Stimulated activated naive CD8-positive, alpha-beta T cell treated with anti-CD3 and anti-CD28 coated beads, Interleukin-15, amount 100 ng/mL, for 72 hours (primary cell): ENCODE measurements at regions not wholly inside any gene's neighbourhood (a gene's known extent, or its start where the extent isn't known, plus 50 kb on each side); places are given as distances from the start of the nearest gene placed in this dataset.
A peak's percentile ranks its signal among the peaks of the same experiment; 100 is the strongest.

Experiments used
- ATAC-seq: fragments of 150-1000 bp; cut with Tn5 transposase; 2 replicates; pipeline ENCODE4 v1.10.0; 2021; ENCODE audit warnings: mild to moderate bottlenecking, moderate library complexity
- DNase-seq, 2 donors: peaks; one replicate each; pipeline ENCODE4 v3.0.0; 2021 to 2022
- H3K27ac Mint-ChIP-seq, 2 donors: one replicate each; pipeline ENCODE4 v1.8.0; 2022; ENCODE audit warnings: mild to moderate bottlenecking in 2 of 2, mixed read lengths in 2 of 2, moderate library complexity in 2 of 2
- H3K27me3 Mint-ChIP-seq: one replicate; pipeline ENCODE4 v1.8.0; 2022; ENCODE audit warnings: mixed read lengths
- H3K4me1 Mint-ChIP-seq: one replicate; pipeline ENCODE4 v1.8.0; 2022; ENCODE audit warnings: mild to moderate bottlenecking, mixed read lengths
- H3K4me3 Mint-ChIP-seq, 2 donors: one replicate each; pipeline ENCODE4 v1.8.0; 2022; ENCODE audit warnings: mild to moderate bottlenecking in 2 of 2, mixed read lengths in 2 of 2, moderate library complexity in 1 of 2
- H3K9me3 Mint-ChIP-seq, 2 donors: one replicate each; pipeline ENCODE4 v1.8.0; 2022; ENCODE audit warnings: mixed read lengths in 2 of 2

GRCh38 chr16:26342621-26343020 is 650.9 kb downstream of the HS3ST4 start:
- Mint-ChIP-seq H3K27ac (no peak overlapping the region), H3K9me3 (no peaks in the 10 kb centered on the region), H3K4me1 (no peaks in the 10 kb centered on the region), H3K27me3 (no peaks in the 10 kb centered on the region), H3K4me3 (no peak overlapping the region)
- ATAC-seq (no peak), DNase-seq (no peak)

- Mint-ChIP-seq H3K27ac (no peak overlapping the region), H3K4me1 (no peaks in the 10 kb centered on the region), H3K27me3 (no peaks in the 10 kb centered on the region), H3K4me3 (no peak overlapping the region), H3K9me3 (no peaks in the 10 kb centered on the region)
- no peak for DNase-seq
- no peak for ATAC-seq
Observed at GRCh38 chr16:26344240-26344776, 652.5 kb downstream of the HS3ST4 start.

- ATAC-seq: no peak
- H3K4me3 Mint-ChIP-seq: no peak overlapping the region
- no peak overlapping the region for H3K27ac Mint-ChIP-seq
- H3K4me1 Mint-ChIP-seq: no peaks in the 10 kb centered on the region
- H3K9me3 Mint-ChIP-seq: no peaks in the 10 kb centered on the region
- no peak for DNase-seq
- H3K27me3 Mint-ChIP-seq: no peaks in the 10 kb centered on the region
Observed at GRCh38 chr16:26344976-26345375, 653.2 kb downstream of the HS3ST4 start.

DNA sequence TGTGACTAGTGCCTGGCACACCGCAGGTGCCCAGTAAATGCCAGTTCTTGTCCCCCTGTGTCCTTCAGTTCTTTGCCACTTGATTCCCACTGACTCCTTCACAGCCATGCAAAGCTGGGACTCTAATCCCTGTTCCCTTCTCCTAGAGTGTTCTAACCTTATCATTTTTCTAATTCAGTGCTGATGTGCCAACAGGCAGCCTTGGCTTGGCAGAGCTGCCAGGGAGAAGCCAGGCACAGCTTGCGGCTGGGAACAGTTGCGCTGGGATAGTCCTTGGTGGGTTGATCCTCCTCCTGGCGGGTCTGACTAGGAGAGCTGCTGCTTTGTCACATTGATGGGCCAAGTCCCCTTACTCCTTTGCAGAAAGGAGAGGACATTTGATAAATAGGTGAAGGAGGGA is 654.2 kb downstream of the HS3ST4 start:
- Mint-ChIP-seq H3K4me3 (no peak overlapping the region), H3K27me3 (no peaks in the 10 kb centered on the region), H3K9me3 (no peaks in the 10 kb centered on the region), H3K4me1 (no peaks in the 10 kb centered on the region), H3K27ac (no peak overlapping the region)
- ATAC-seq: no peak
- DNase-seq: no peak

GRCh38 chr16:26348095-26348494 is 656.3 kb downstream of the HS3ST4 start:
- H3K27me3 Mint-ChIP-seq: no peaks in the 10 kb centered on the region
- H3K27ac Mint-ChIP-seq: no peak overlapping the region
- no peak for ATAC-seq
- H3K9me3 Mint-ChIP-seq: no peaks in the 10 kb centered on the region
- H3K4me1 Mint-ChIP-seq: no peaks in the 10 kb centered on the region
- no peak for DNase-seq
- H3K4me3 Mint-ChIP-seq: no peak overlapping the region

GRCh38 chr16:26360867-26361266 is 669.1 kb downstream of the HS3ST4 start:
- no peaks in the 10 kb centered on the region for H3K4me1 Mint-ChIP-seq
- DNase-seq: no peak

GRCh38 chr16:26363581-26363980 is 671.8 kb downstream of the HS3ST4 start:
- ATAC-seq (no peak), DNase-seq (no peak)
- no peak overlapping the region for H3K4me3 Mint-ChIP-seq
- H3K9me3 Mint-ChIP-seq: no peaks in the 10 kb centered on the region
- H3K27ac Mint-ChIP-seq: no peak overlapping the region
- no peaks in the 10 kb centered on the region for H3K4me1 Mint-ChIP-seq
- H3K27me3 Mint-ChIP-seq: peaks cover 42% of the 10 kb centered on the region

More at GRCh38 chr16:26360867-26361266, 669.1 kb downstream of the HS3ST4 start:
- no peak for ATAC-seq
- Mint-ChIP-seq H3K27ac (no peak overlapping the region), H3K27me3 (peaks cover 26% of the 10 kb centered on the region), H3K9me3 (peaks cover 0 to 6% of the 10 kb centered on the region in 2 donors), H3K4me3 (no peak overlapping the region)

DNA sequence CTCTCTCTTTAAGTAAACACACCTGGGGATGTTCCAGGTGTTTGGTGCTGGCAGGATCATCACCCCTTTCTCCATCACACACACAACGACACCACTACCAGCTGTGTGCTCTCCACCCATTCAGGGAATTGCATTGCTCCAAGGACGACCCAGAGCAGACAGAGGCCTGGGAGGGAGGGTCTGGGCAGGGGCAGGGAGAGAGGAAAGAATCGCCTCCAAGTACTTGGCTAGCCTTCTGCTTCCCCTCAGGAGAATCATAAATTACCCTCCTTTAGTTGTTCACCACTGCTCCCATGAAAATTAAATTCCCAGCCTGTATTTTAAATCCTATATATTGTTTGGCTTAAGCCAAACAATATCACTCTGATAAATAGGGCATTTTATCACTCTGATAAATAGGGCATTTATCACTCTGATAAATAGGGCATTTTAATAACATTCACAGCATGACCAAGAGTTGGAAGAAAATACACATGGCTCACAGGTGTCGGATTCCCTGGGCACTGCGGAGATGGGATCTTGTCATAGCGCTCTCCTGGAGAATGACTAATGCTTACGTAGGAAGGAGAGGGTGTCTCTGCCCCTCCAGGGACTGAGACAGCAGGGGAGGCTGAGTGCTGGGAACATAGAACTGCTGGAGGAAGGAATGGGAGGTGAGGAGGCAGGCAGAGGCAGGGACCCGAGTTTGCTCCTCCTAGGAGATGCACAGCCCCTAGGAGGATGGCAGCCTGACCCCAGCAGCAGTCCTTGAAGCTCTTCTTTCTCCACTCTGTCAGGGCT is 673.6 kb downstream of the HS3ST4 start:
- Mint-ChIP-seq H3K27me3 (peaks cover 34% of the 10 kb centered on the region), H3K9me3 (no peaks in the 10 kb centered on the region), H3K4me3 (no peak overlapping the region), H3K27ac (no peak overlapping the region), H3K4me1 (no peaks in the 10 kb centered on the region)
- DNase-seq (no peak), ATAC-seq (no peak)

DNA sequence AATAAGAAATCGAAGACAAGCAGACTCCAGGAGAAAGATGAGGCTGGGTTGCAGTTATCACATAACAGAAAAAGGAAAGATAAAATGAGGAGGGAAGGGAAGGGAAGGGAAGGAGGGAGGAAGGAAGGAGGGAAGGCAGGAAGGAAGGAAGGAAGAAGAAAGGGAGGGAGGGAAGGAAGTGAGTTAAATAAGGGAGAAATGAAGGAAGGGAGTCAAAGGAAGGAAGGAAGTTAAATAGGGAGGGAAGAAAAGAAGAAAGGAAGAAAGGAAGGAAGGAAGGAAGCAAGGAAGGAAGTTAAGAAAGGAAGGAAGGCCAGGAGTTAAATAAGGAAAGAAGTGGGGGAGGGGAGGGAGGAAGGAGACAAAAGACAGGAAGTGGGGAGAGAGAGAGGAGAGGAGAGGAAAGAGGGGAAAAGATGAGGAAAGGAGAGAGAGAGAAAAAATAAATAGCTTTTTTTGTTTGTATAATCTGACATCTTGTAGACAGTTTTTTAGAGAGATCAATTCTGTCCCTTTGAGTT is 679.6 kb downstream of the HS3ST4 start:
- ATAC-seq (no peak), DNase-seq (no peak)
- no peaks in the 10 kb centered on the region for H3K4me1 Mint-ChIP-seq
- H3K9me3 Mint-ChIP-seq: no peaks in the 10 kb centered on the region
- no peak overlapping the region for H3K27ac Mint-ChIP-seq
- peaks cover 11% of the 10 kb centered on the region for H3K27me3 Mint-ChIP-seq
- no peak overlapping the region for H3K4me3 Mint-ChIP-seq

DNA sequence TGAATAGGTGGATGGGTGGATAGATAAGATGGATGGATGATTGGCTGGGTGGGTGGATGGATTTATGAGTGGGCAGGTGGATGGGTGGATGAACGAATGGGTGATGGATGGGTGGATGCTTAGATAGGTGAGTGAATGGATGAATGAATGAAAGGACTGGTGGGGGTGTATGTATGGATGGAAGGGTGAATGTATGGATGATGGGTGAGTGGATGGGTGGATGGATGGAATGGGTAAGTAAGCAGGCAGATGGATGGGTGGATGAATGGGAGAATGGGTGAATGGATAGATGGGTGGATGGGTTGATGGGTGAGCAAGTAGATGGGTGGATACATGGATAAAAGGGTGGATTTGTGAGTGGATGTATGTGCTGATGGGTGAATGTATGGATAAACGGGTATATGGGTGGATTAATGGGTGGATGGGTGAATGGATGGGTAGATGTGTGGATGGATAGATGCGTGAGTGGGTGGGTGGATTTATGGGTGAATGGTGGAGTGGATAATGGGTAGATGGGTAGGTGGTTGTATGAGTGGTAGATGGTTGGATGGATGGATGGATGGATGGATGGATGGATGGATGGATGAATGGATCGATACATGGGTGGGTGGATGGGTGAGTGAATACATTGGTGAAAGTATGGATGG is 682.6 kb downstream of the HS3ST4 start:
- no peak overlapping the region for H3K4me3 Mint-ChIP-seq
- H3K9me3 Mint-ChIP-seq: no peaks in the 10 kb centered on the region

GRCh38 chr16:26382586-26382985 is 684.1 kb upstream of the C16orf82 start:
- H3K9me3 Mint-ChIP-seq: no peaks in the 10 kb centered on the region
- no peak overlapping the region for H3K27ac Mint-ChIP-seq

More for the DNA sequence above, 682.6 kb downstream of the HS3ST4 start:
- no peak overlapping the region for H3K27ac Mint-ChIP-seq
- H3K27me3 Mint-ChIP-seq: no peaks in the 10 kb centered on the region
- H3K4me1 Mint-ChIP-seq: no peaks in the 10 kb centered on the region
- no peak for ATAC-seq
- no peak for DNase-seq

GRCh38 chr16:26386096-26386495 is 680.6 kb upstream of the C16orf82 start:
- Mint-ChIP-seq H3K9me3 (no peaks in the 10 kb centered on the region), H3K4me1 (no peaks in the 10 kb centered on the region), H3K4me3 (no peak overlapping the region), H3K27ac (peak overlapping the region; percentile 57 to 61), H3K27me3 (peaks cover 29% of the 10 kb centered on the region)
- DNase-seq (no peak), ATAC-seq (no peak)

More at GRCh38 chr16:26382586-26382985, 684.1 kb upstream of the C16orf82 start:
- Mint-ChIP-seq H3K4me1 (no peaks in the 10 kb centered on the region), H3K27me3 (peaks cover 21% of the 10 kb centered on the region), H3K4me3 (no peak overlapping the region)
- no peak for ATAC-seq
- no peak for DNase-seq

- no peaks in the 10 kb centered on the region for H3K4me1 Mint-ChIP-seq
- H3K27me3 Mint-ChIP-seq: peaks cover 24% of the 10 kb centered on the region
- peaks cover 6 to 8% of the 10 kb centered on the region in 2 donors for H3K9me3 Mint-ChIP-seq
- ATAC-seq: no peak
- H3K4me3 Mint-ChIP-seq: no peak overlapping the region
- DNase-seq: no peak
- H3K27ac Mint-ChIP-seq: no peak overlapping the region
Observed at GRCh38 chr16:26391833-26392232, 674.9 kb upstream of the C16orf82 start.

- Mint-ChIP-seq H3K9me3 (peaks cover 6 to 8% of the 10 kb centered on the region in 2 donors), H3K27me3 (peaks cover 25% of the 10 kb centered on the region), H3K27ac (no peak overlapping the region), H3K4me1 (no peaks in the 10 kb centered on the region), H3K4me3 (no peak overlapping the region)
- no peak for DNase-seq
- no peak for ATAC-seq
Observed at GRCh38 chr16:26394409-26394808, 672.3 kb upstream of the C16orf82 start.

DNA sequence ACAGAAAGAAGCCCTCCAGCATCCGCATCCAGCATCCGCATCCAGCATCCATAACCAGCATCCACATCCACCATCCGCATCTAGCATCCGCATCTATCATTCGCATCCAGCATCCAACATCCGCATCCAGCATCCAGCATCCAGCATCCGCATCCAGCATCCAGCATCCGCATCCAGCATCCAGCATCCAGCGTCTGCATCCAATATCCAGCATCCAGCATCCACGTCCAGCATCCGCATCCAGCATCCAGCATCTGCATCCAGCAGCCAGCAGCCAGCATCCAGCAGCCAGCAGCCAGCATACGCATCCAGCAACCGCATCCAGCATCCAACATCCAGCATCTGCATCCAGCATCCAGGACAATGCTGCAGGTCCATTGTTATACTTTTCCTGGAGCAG is 671.0 kb upstream of the C16orf82 start:
- H3K9me3 Mint-ChIP-seq: peaks cover 6 to 8% of the 10 kb centered on the region in 2 donors
- ATAC-seq: no peak
- DNase-seq: no peak
- H3K4me3 Mint-ChIP-seq: no peak overlapping the region
- no peaks in the 10 kb centered on the region for H3K4me1 Mint-ChIP-seq
- H3K27ac Mint-ChIP-seq: no peak overlapping the region
- H3K27me3 Mint-ChIP-seq: peaks cover 26% of the 10 kb centered on the region
